HL-60 (cell line): ENCODE measurements at regions not wholly inside any gene's neighbourhood (a gene's known extent, or its start where the extent isn't known, plus 50 kb on each side); places are given as distances from the start of the nearest gene placed in this dataset.

ENCODE experiments used
- CTCF ChIP-seq: IDR thresholded peaks from one replicate; pipeline ENCODE4 v1.5.1; 2011; ENCODE audit warnings: low read length, control low read depth, inconsistent platforms; ENCODE audit not compliant: insufficient read depth
- GABPA ChIP-seq: IDR thresholded peaks from 2 replicates; pipeline ENCODE4 v1.6.1; 2012; ENCODE audit warnings: low read depth
- POLR2AphosphoS5 ChIP-seq: IDR thresholded peaks from 2 replicates; pipeline ENCODE4 v1.6.1; 2012; ENCODE audit warnings: low read depth
- REST ChIP-seq: IDR thresholded peaks from 2 replicates; pipeline ENCODE4 v1.6.1; 2012; ENCODE audit warnings: low read depth; ENCODE audit not compliant: insufficient replicate concordance

- TF ChIP-seq POLR2AphosphoS5 (no peak), REST (no peak), CTCF (no peak), GABPA (no peak)
These were observed 409.9 kb downstream of the PTPRU start for GRCh38 chr1:29646161-29646775.
